A549 (cell line): ENCODE measurements at regions not wholly inside any gene's neighbourhood (a gene's known extent, or its start where the extent isn't known, plus 50 kb on each side); places are given as distances from the start of the nearest gene placed in this dataset.
"Not testable (repeated sequence)": the region's sequence is repeated elsewhere in the genome, so short reads cannot be mapped to it uniquely, and the experiment has no call there.

Source experiments
- ATAC-seq, 2 experiments: fragments of 200-7000 bp in 1 of 2; fragments of >200 bp in 1 of 2; cut with Nextera tagmentation in 1 of 2; cut with Tn5 transposase in 1 of 2; 3 replicates each; pipeline versions ENCODE4 v1.8.0 to v1.9.1; 2018 to 2020; ENCODE audit warnings: mild to moderate bottlenecking in 1 of 2, moderate library complexity in 1 of 2
- CTCF ChIA-PET: fragments of 300-600 bp; sonication (Branson Sonifier 250); formaldehyde crosslinking; extraction: SDS; loops from one replicate; lab custom pipeline; 2021; ENCODE audit warnings: antibody characterized with exemption, inconsistent platforms; lab: Yijun Ruan, JAX
- POLR2A ChIA-PET: fragments of 350-600 bp; formaldehyde crosslinking; extraction: SDS; loops from one replicate; lab custom pipeline; 2021; ENCODE audit warnings: antibody characterized with exemption, inconsistent platforms; lab: Yijun Ruan, JAX
- DNase-seq, 2 experiments: peaks; one replicate each; pipeline versions ENCODE4 v3.0.0 to v3.0.0-alpha.2; 2011 to 2016; ENCODE audit warnings: low read depth in 1 of 2, low spot score in 1 of 2
- FAIRE-seq: peaks from 2 replicates; lab custom pipeline; 2011; peaks lifted over from hg19 to GRCh38; lab: Jason Lieb, UNC
- H3K27ac ChIP-seq, 2 experiments: fragments of >200 bp; sonication (Bioruptor Twin); formaldehyde crosslinking; 3 replicates each; pipeline ENCODE4 v1.5.1; 2016 to 2017
- H3K4me1 ChIP-seq: fragments of >200 bp; sonication (Bioruptor Twin); formaldehyde crosslinking; 3 replicates; pipeline ENCODE4 v1.6.1; 2016
- H3K4me2 ChIP-seq: fragments of >200 bp; sonication (Bioruptor Twin); formaldehyde crosslinking; 3 replicates; pipeline ENCODE4 v1.6.1; 2016
- H3K4me3 ChIP-seq: fragments of >200 bp; sonication (Bioruptor Twin); formaldehyde crosslinking; 3 replicates; pipeline ENCODE4 v1.5.1; 2016
- H3K9me3 ChIP-seq: fragments of >200 bp; sonication (Bioruptor Twin); formaldehyde crosslinking; 3 replicates; pipeline ENCODE4 v1.6.1; 2016
- CHD4 ChIP-seq: fragments of 200-600 bp; sonication (generic); IDR thresholded peaks from 2 replicates; pipeline ENCODE4 v1.6.1; 2016; ENCODE audit warnings: antibody characterized with exemption, mild to moderate bottlenecking, borderline replicate concordance
- EHF ChIP-seq: fragments of 250-450 bp; sonication (Bioruptor Pico); IDR thresholded peaks from 2 replicates; pipeline ENCODE4 v1.5.0; 2020; ENCODE audit warnings: mild to moderate bottlenecking
- EP300 ChIP-seq, 2 experiments: fragments of >200 bp; sonication (Bioruptor Twin); formaldehyde crosslinking; IDR thresholded peaks; 2 replicates in 1 of 2; 3 replicates in 1 of 2; pipeline ENCODE4 v1.6.1; 2016 to 2017
- FOSL2 ChIP-seq, 2 experiments: fragments of 450-650 bp in 1 of 2; fragments of >200 bp in 1 of 2; sonication (Bioruptor Twin) in 1 of 2; formaldehyde crosslinking; IDR thresholded peaks; 2 replicates each; pipeline versions ENCODE4 v1.5.0 to v1.6.1; 2016 to 2020; ENCODE audit warnings: mild to moderate bottlenecking in 1 of 2, moderate library complexity in 1 of 2
- HOXB13 ChIP-seq: fragments of 250-450 bp; sonication (Bioruptor Pico); IDR thresholded peaks from 2 replicates; pipeline ENCODE4 v1.5.0; 2020; ENCODE audit warnings: low read depth, mild to moderate bottlenecking, moderate library complexity
- JUNB ChIP-seq: fragments of >200 bp; sonication (Bioruptor Twin); formaldehyde crosslinking; IDR thresholded peaks from 2 replicates; pipeline ENCODE4 v1.6.1; 2016
- NFE2L2 ChIP-seq: fragments of 150-350 bp; conservative IDR thresholded peaks from 2 replicates; pipeline ENCODE4 v1.6.1; 2014; ENCODE audit warnings: low read length
- PHF8 ChIP-seq: fragments of 200-600 bp; sonication (generic); IDR thresholded peaks from 2 replicates; pipeline ENCODE4 v1.6.1; 2016; ENCODE audit warnings: low read depth, mild to moderate bottlenecking, antibody characterized with exemption, moderate library complexity, borderline replicate concordance
- RARB ChIP-seq: fragments of 250-450 bp; sonication (Bioruptor Pico); IDR thresholded peaks from 2 replicates; pipeline ENCODE4 v1.8.0; 2021; ENCODE audit warnings: mild to moderate bottlenecking, moderate library complexity
- RFX5 ChIP-seq: fragments of 450-650 bp; IDR thresholded peaks from 2 replicates; pipeline ENCODE4 v1.7.1; 2014; ENCODE audit warnings: antibody characterized with exemption, mild to moderate bottlenecking, moderate library complexity
- SREBF2 ChIP-seq: fragments of 450-650 bp; IDR thresholded peaks from 2 replicates; pipeline ENCODE4 v1.6.1; 2014; ENCODE audit warnings: mild to moderate bottlenecking, moderate library complexity
- TP53 ChIP-seq: fragments of 250-450 bp; sonication (Bioruptor Pico); IDR thresholded peaks from 2 replicates; pipeline ENCODE4 v1.5.0; 2021; ENCODE audit warnings: mild to moderate bottlenecking, moderate library complexity
- ZSCAN20 ChIP-seq: fragments of 250-450 bp; sonication (Bioruptor Pico); IDR thresholded peaks from 2 replicates; pipeline ENCODE4 v1.8.0; 2022; ENCODE audit warnings: mild to moderate bottlenecking, moderate library complexity
- WGBS: methylation state at CpG from one replicate; pipeline ENCODE4 v1.1.6; 2017; ENCODE audit errors: missing lambda C conversion rate; 5-methylcytosine and 5-hydroxymethylcytosine counted together
- TF ChIP-seq, protein P1 (sequence below): fragments of >200 bp; sonication (Bioruptor Twin); formaldehyde crosslinking; IDR thresholded peaks from 3 replicates; pipeline ENCODE4 v1.5.1; 2016
- TF ChIP-seq, protein P2 (sequence below): fragments of 250-450 bp; sonication (Bioruptor Pico); IDR thresholded peaks from 2 replicates; pipeline ENCODE4 v1.5.0; 2020; ENCODE audit warnings: low read depth, mild to moderate bottlenecking, moderate library complexity

DNA sequence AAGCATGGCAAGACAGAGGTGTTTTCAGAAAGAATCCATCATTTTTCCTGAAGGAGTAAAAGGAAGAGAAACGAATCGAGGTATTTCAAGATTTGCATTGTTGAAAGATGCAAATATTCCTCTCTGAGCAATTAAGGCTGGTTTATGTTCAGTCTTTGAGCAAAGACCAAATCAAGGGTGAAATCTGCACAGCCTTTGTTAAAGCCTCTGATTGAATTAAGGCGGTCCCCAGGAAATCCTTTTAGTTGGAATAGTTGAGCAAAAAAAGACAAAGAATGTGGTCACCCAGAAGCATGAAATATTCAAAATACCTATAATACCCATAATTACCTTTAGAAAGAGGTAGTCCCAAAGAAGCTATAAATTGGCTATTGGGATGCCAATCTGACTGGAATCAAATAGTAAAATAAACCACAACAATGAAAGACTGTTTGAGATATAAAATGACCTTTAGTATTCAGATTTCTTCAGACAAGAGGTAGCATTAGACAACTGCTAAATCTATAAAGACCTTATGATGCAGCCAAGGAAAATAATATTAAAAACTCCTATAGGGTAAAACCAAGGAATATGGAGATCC is 1218.1 kb downstream of the ROBO2 start:
- DNase-seq, result no peak
- 18% methylated on average over 3 of the region's 3 CpGs for WGBS
- CTCF ChIA-PET, result no interaction called here
- no peak for TF ChIP-seq RFX5
- TF ChIP-seq, protein P1, sequence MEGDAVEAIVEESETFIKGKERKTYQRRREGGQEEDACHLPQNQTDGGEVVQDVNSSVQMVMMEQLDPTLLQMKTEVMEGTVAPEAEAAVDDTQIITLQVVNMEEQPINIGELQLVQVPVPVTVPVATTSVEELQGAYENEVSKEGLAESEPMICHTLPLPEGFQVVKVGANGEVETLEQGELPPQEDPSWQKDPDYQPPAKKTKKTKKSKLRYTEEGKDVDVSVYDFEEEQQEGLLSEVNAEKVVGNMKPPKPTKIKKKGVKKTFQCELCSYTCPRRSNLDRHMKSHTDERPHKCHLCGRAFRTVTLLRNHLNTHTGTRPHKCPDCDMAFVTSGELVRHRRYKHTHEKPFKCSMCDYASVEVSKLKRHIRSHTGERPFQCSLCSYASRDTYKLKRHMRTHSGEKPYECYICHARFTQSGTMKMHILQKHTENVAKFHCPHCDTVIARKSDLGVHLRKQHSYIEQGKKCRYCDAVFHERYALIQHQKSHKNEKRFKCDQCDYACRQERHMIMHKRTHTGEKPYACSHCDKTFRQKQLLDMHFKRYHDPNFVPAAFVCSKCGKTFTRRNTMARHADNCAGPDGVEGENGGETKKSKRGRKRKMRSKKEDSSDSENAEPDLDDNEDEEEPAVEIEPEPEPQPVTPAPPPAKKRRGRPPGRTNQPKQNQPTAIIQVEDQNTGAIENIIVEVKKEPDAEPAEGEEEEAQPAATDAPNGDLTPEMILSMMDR, result no peak
- TF ChIP-seq, protein P2, sequence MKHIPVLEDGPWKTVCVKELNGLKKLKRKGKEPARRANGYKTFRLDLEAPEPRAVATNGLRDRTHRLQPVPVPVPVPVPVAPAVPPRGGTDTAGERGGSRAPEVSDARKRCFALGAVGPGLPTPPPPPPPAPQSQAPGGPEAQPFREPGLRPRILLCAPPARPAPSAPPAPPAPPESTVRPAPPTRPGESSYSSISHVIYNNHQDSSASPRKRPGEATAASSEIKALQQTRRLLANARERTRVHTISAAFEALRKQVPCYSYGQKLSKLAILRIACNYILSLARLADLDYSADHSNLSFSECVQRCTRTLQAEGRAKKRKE, result no peak
- TF ChIP-seq SREBF2, result no peak
- TF ChIP-seq JUNB, result no peak
- no peak for TF ChIP-seq ZSCAN20 (CRISPR knock-in tag)
- no peak for TF ChIP-seq FOSL2 (IDR thresholded peaks at IDR 0.05)
- no peak for TF ChIP-seq FOSL2 (CRISPR knock-in tag; IDR thresholded peaks at IDR 0.05)
- no peak for TF ChIP-seq CHD4
- no peak for TF ChIP-seq EP300 (IDR thresholded peaks at IDR 0.05)
- TF ChIP-seq, all 56 proteins: peak for 0
- no peak for ATAC-seq
- POLR2A ChIA-PET, result no interaction called here
- H3K9me3 ChIP-seq, result no peaks in the 10 kb centered on the region
- FAIRE-seq, result no peak
- H3K4me3 ChIP-seq, result no peak overlapping the region
- H3K27ac ChIP-seq, result no peak overlapping the region
- no peak overlapping the region for H3K4me2 ChIP-seq
- no peaks in the 10 kb centered on the region for H3K4me1 ChIP-seq

DNA sequence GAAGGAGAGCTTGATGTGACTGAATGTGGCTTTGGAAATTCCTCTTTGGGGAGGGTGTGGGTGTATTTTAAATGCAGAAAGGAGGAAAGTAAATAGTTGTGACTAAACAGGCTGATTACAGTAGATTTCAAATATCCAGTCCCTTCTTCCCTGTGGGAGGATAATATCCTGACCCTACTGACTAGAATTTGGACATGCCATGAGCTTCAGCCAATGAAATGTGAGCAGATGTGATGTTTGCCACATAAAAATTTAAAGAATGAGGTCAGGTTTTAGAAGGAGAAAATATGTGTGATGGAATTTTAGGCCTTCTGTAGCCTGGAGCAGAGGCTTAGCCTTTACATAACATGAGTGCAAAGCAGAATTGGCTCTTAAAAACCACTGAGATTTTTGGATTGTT is 1218.9 kb downstream of the ROBO2 start:
- Histone ChIP-seq H3K9me3 (no peaks in the 10 kb centered on the region), H3K4me3 (no peak overlapping the region), H3K27ac (no peak overlapping the region), H3K4me1 (no peaks in the 10 kb centered on the region), H3K4me2 (no peak overlapping the region)
- DNase-seq (no peak), ATAC-seq (no peak), FAIRE-seq (no peak)
- no peak for TF ChIP-seq HOXB13 (CRISPR knock-in tag)
- TF ChIP-seq NFE2L2, result no peak
- ChIA-PET CTCF (no interaction called here), POLR2A (no interaction called here)

GRCh38 chr3:78260388-78260787 is 1220.5 kb downstream of the ROBO2 start:
- WGBS, result 0% methylated on average over 1 of the region's 1 CpG
- no peaks in the 10 kb centered on the region for H3K4me1 ChIP-seq
- CTCF ChIA-PET, result no interaction called here
- no peak overlapping the region for H3K4me3 ChIP-seq
- FAIRE-seq (no peak), DNase-seq (no peak)
- POLR2A ChIA-PET, result no interaction called here
- TF ChIP-seq, protein P1, result no peak
- TF ChIP-seq NFE2L2 (no peak), RARB (CRISPR knock-in tag) (no peak), EHF (CRISPR knock-in tag) (no peak), PHF8 (no peak), SREBF2 (no peak), TP53 (CRISPR knock-in tag) (no peak)
- TF ChIP-seq, all 56 proteins: peak for 0
- Histone ChIP-seq H3K9me3 (no peaks in the 10 kb centered on the region), H3K4me2 (no peak overlapping the region), H3K27ac (no peak overlapping the region)
- ATAC-seq, result no peak

- POLR2A ChIA-PET, ATAC-seq, H3K4me3 ChIP-seq, H3K27ac ChIP-seq, CTCF ChIA-PET, H3K4me2 ChIP-seq, H3K4me1 ChIP-seq, H3K9me3 ChIP-seq, DNase-seq, FAIRE-seq: not testable (repeated sequence)
- 51% methylated on average over 3 of the region's 3 CpGs for WGBS
These were observed 1226.7 kb downstream of the ROBO2 start for GRCh38 chr3:78266550-78266949.
